K562 (cell line): ENCODE measurements at regions not wholly inside any gene's neighbourhood (a gene's known extent, or its start where the extent isn't known, plus 50 kb on each side); places are given as distances from the start of the nearest gene placed in this dataset.

Source experiments
- ATAC-seq: fragments of 200-7000 bp; cut with Tn5 transposase; 3 replicates; pipeline ENCODE4 v1.9.1; 2020; ENCODE audit warnings: moderate library complexity
- BruUV-seq: library from RNA; stranded (reverse); fragments of 400-500 nt; replicated peaks from 2 replicates; lab custom pipeline; 2021; lab: Mats Ljungman, UMichigan
- CTCF ChIA-PET: fragments of 300-600 bp; formaldehyde crosslinking; extraction: SDS; loops from one replicate; lab custom pipeline; 2021; ENCODE audit warnings: low intra/inter-chr PET ratio; lab: Yijun Ruan, JAX
- POLR2A ChIA-PET: fragments of 300-600, 350-650 bp; sonication (Branson Sonifier 250); formaldehyde crosslinking; extraction: SDS; loops from one replicate; lab custom pipeline; 2021; ENCODE audit warnings: antibody characterized with exemption, inconsistent platforms; lab: Yijun Ruan, JAX
- DNase-seq, 4 experiments: peaks; one replicate each; pipeline versions ENCODE4 v3.0.0 to v3.0.0-alpha.2; 2011 to 2018; ENCODE audit warnings: low spot score in 3 of 4, mixed read lengths in 3 of 4; ENCODE audit errors: extremely low read depth in 1 of 4
- FAIRE-seq: peaks from 2 replicates; lab custom pipeline; 2011; peaks lifted over from hg19 to GRCh38; lab: Jason Lieb, UNC
- H2AFZ ChIP-seq: 2 replicates; pipeline ENCODE4 v1.6.0; 2011; ENCODE audit warnings: low read depth, low read length, control low read depth, inconsistent platforms
- H3K27ac ChIP-seq: fragments of 200-600 bp; 3 replicates; pipeline ENCODE4 v1.8.0; 2011; ENCODE audit warnings: low read depth, mild to moderate bottlenecking, control low read depth, inconsistent platforms, low read length, moderate library complexity, mixed read lengths; ENCODE audit errors: extremely low read depth
- H3K27me3 ChIP-seq, 2 experiments: fragments of 300-600 bp in 1 of 2; 2 replicates in 1 of 2; 3 replicates in 1 of 2; pipeline versions ENCODE4 v1.6.0 to v1.8.0; 2011; ENCODE audit warnings: inconsistent platforms in 2 of 2, low read length in 2 of 2, mild to moderate bottlenecking in 1 of 2, mixed read lengths in 1 of 2, moderate library complexity in 1 of 2; ENCODE audit not compliant: control insufficient read depth in 2 of 2, insufficient read depth in 2 of 2
- H3K36me3 ChIP-seq: fragments of 300-600 bp; 3 replicates; pipeline ENCODE4 v1.8.0; 2011; ENCODE audit warnings: mild to moderate bottlenecking, low read length, inconsistent platforms; ENCODE audit not compliant: control insufficient read depth, insufficient read depth
- H3K4me1 ChIP-seq, 2 experiments: fragments of 200-600 bp in 1 of 2; replicated peaks in 1 of 2; 2 replicates in 1 of 2; 3 replicates in 1 of 2; pipeline versions ENCODE4 v1.5.1 to v1.8.0; 2011; ENCODE audit warnings: inconsistent platforms in 2 of 2, low read length in 2 of 2, mild to moderate bottlenecking in 1 of 2, mixed read lengths in 1 of 2, moderate library complexity in 1 of 2; ENCODE audit not compliant: control insufficient read depth in 2 of 2, insufficient read depth in 2 of 2
- H3K4me2 ChIP-seq: 2 replicates; pipeline ENCODE4 v1.6.1; 2011; ENCODE audit warnings: low read length, control low read depth, inconsistent platforms, mixed read lengths; ENCODE audit not compliant: insufficient read depth
- H3K4me3 ChIP-seq: fragments of 200-600 bp; sonication (generic), shearing (Covaris generic); 2 replicates; pipeline ENCODE4 v1.5.1; 2016; ENCODE audit warnings: control low read depth, inconsistent platforms
- H3K79me2 ChIP-seq: fragments of 200-600 bp; 3 replicates; pipeline ENCODE4 v1.8.0; 2011; ENCODE audit warnings: low read length, inconsistent platforms; ENCODE audit not compliant: control insufficient read depth, insufficient read depth
- H3K9ac ChIP-seq, 2 experiments: 2 replicates each; pipeline versions ENCODE4 v1.6.0 to v1.6.1; 2011; ENCODE audit warnings: low read depth in 2 of 2, low read length in 2 of 2, control low read depth in 1 of 2, inconsistent platforms in 1 of 2, mild to moderate bottlenecking in 1 of 2, mixed read lengths in 1 of 2; ENCODE audit not compliant: insufficient read depth in 1 of 2
- H3K9me1 ChIP-seq: one replicate; pipeline ENCODE4 v1.6.0; 2011; ENCODE audit warnings: inconsistent platforms, mild to moderate bottlenecking, low read length, moderate library complexity; ENCODE audit not compliant: control insufficient read depth, insufficient read depth
- H3K9me3 ChIP-seq: replicated peaks from 2 replicates; pipeline ENCODE4 v1.5.1; 2011; ENCODE audit warnings: low read depth, low read length, inconsistent platforms; ENCODE audit not compliant: control insufficient read depth, insufficient read depth
- H4K20me1 ChIP-seq: replicated peaks from 2 replicates; pipeline ENCODE4 v1.6.1; 2011; ENCODE audit warnings: low read length, inconsistent platforms, mixed read lengths; ENCODE audit not compliant: control insufficient read depth, insufficient read depth
- ADNP ChIP-seq: fragments of 200-800 bp; sonication (Bioruptor generic); IDR thresholded peaks from 2 replicates; pipeline ENCODE4 v1.6.1; 2016; ENCODE audit warnings: missing genetic modification characterization, missing compliant biosample characterization
- ARID2 ChIP-seq: fragments of 450-650 bp; IDR thresholded peaks from 2 replicates; pipeline ENCODE4 v1.6.1; 2017; ENCODE audit warnings: antibody characterized with exemption, mild to moderate bottlenecking
- CTCFL ChIP-seq: IDR thresholded peaks from 2 replicates; pipeline ENCODE4 v1.6.1; 2011; ENCODE audit warnings: borderline replicate concordance, low read depth, mild to moderate bottlenecking, moderate library complexity, low read length; ENCODE audit not compliant: insufficient read depth, poor library complexity, severe bottlenecking
- CXXC5 ChIP-seq: fragments of 250-450 bp; sonication (Bioruptor Pico); IDR thresholded peaks from 2 replicates; pipeline ENCODE4 v1.8.0; 2022; ENCODE audit warnings: inconsistent platforms, mild to moderate bottlenecking, moderate library complexity
- EGR1 ChIP-seq: fragments of 450-650 bp; conservative IDR thresholded peaks from 2 replicates; pipeline ENCODE4 v1.6.1; 2017; ENCODE audit warnings: mild to moderate bottlenecking
- GMEB1 ChIP-seq: fragments of 250-450 bp; sonication (Bioruptor Pico); IDR thresholded peaks from 2 replicates; pipeline ENCODE4 v1.4.0; 2020; ENCODE audit warnings: mild to moderate bottlenecking
- HNRNPL ChIP-seq: fragments of 200-400 bp; formaldehyde crosslinking; IDR thresholded peaks from 2 replicates; pipeline ENCODE4 v1.6.1; 2017; ENCODE audit warnings: low read depth, mild to moderate bottlenecking, low read length
- SMARCE1 ChIP-seq: fragments of 450-650 bp; IDR thresholded peaks from 2 replicates; pipeline ENCODE4 v1.7.1; 2016; ENCODE audit warnings: mild to moderate bottlenecking
- TCFL5 ChIP-seq: fragments of 250-450 bp; sonication (Bioruptor Pico); conservative IDR thresholded peaks from 2 replicates; pipeline ENCODE4 v1.6.1; 2021; ENCODE audit warnings: mild to moderate bottlenecking, moderate library complexity, matching md5 sums
- ZNF184 ChIP-seq: sonication (generic); formaldehyde crosslinking; IDR thresholded peaks from 2 replicates; pipeline ENCODE4 v1.5.0; 2020; ENCODE audit warnings: missing genetic modification reagents
- ZNF224 ChIP-seq: sonication (generic); formaldehyde crosslinking; IDR thresholded peaks from 2 replicates; pipeline ENCODE4 v1.8.0; 2022; ENCODE audit warnings: mild to moderate bottlenecking, missing genetic modification reagents
- ZNF324 ChIP-seq: fragments of 250-450 bp; sonication (Bioruptor Pico); IDR thresholded peaks from 2 replicates; pipeline ENCODE4 v1.4.0; 2020; ENCODE audit warnings: mild to moderate bottlenecking
- ZNF436 ChIP-seq: fragments of 250-450, 450-650 bp; sonication (Bioruptor Pico); formaldehyde crosslinking; IDR thresholded peaks from 2 replicates; pipeline ENCODE4 v1.7.0; 2020; ENCODE audit warnings: mild to moderate bottlenecking
- WGBS: fragments of 100-300 bp; shearing (Covaris generic); methylation state at CpG from one replicate; pipeline ENCODE4 v1.1.6; 2016; ENCODE audit warnings: low coverage, mixed read lengths; ENCODE audit not compliant: insufficient coverage; ENCODE audit errors: missing lambda C conversion rate; 5-methylcytosine and 5-hydroxymethylcytosine counted together
- in situ Hi-C: fragments of 300-500 bp; cut with MboI; formaldehyde crosslinking; loops from 4 replicates; pipeline ENCODE4 v1.15.0; 2018; ENCODE audit warnings: inconsistent platforms, mixed read lengths
- intact Hi-C: fragments of 100-400 bp; cut with micrococcal nuclease; formaldehyde crosslinking; loops from 2 replicates; pipeline ENCODE4 v1.14.2; 2022

GRCh38 chr12:111027431-111027830 lies 107.1 kb upstream of the MYL2 start:
- in situ Hi-C loops = no loop called here
- ATAC-seq (no peak), DNase-seq (no peak), FAIRE-seq (no peak)
- Histone ChIP-seq H4K20me1 (no peaks in the 10 kb centered on the region), H3K9me1 (no peaks in the 10 kb centered on the region), H3K36me3 (no peaks in the 10 kb centered on the region), H2AFZ (no peak overlapping the region), H3K4me1 (no peaks in the 10 kb centered on the region), H3K9ac (no peak overlapping the region), H3K27ac (no peak overlapping the region), H3K27me3 (peaks cover 2 to 15% of the 10 kb centered on the region in 2 experiments; a peak in 3 of 5 replicates), H3K4me3 (no peak overlapping the region), H3K79me2 (no peaks in the 10 kb centered on the region), H3K4me2 (no peak overlapping the region), H3K9me3 (no peaks in the 10 kb centered on the region)
- CTCF ChIA-PET = no interaction called here
- POLR2A ChIA-PET = interaction anchor here (0.6 to 0.7 kb wide), 2 partner anchors 276 to 284 kb away, joined by 3 read pairs; no protein-coding TSS in a partner anchor
- TF ChIP-seq SMARCE1 (no peak), ADNP (tag) (no peak), ZNF324 (no peak), CXXC5 (CRISPR knock-in tag) (no peak), ZNF436 (CRISPR knock-in tag) (no peak), ZNF224 (CRISPR knock-in tag) (no peak), ZNF184 (no peak), GMEB1 (CRISPR knock-in tag) (no peak), ARID2 (no peak), EGR1 (no peak), CTCFL (no peak), HNRNPL (no peak), TCFL5 (no peak)
- BruUV-seq = no TSS peak
- intact Hi-C loops = loop anchor here (10.0 kb wide), 1 partner anchor 157 kb away; no protein-coding TSS in a partner anchor
- WGBS = 0% methylated on average over 3 of the region's 3 CpGs
